ENCODE measurements at regions not wholly inside any gene's neighbourhood (a gene's known extent, or its start where the extent isn't known, plus 50 kb on each side); places are given as distances from the start of the nearest gene placed in this dataset.

GRCh38 chr3:6220447-6220846 is 640.5 kb upstream of the GRM7 start:
- no peak for TF ChIP-seq POLR2A (IDR thresholded peaks at IDR 0.05)
- no peak for TF ChIP-seq POLR2AphosphoS5 (IDR thresholded peaks at IDR 0.05)
- no peak for TF ChIP-seq EP300 (IDR thresholded peaks at IDR 0.05)
